ENCODE measurements at regions not wholly inside any gene's neighbourhood (a gene's known extent, or its start where the extent isn't known, plus 50 kb on each side); places are given as distances from the start of the nearest gene placed in this dataset.

- DNase-seq (no peak), ATAC-seq (no peak)
- no peak overlapping the region for H3K27ac ChIP-seq
- no peaks in the 10 kb centered on the region for H3K36me3 ChIP-seq
- H3K9me3 ChIP-seq = no peaks in the 10 kb centered on the region
- H3K4me1 ChIP-seq = no peaks in the 10 kb centered on the region
- peaks cover 0 to 15% of the 10 kb centered on the region in 2 donors for H3K27me3 ChIP-seq
- intact Hi-C loops (cut with DNase I) = no loop called here
- no peak overlapping the region for H3K4me3 ChIP-seq
- no peak for TF ChIP-seq CTCF (IDR thresholded peaks at IDR 0.05)
Observed at GRCh38 chr16:87218281-87219055, 98.7 kb downstream of the C16orf95 start.

GRCh38 chr16:87219287-87219909 is 97.8 kb downstream of the C16orf95 start:
- no peak for ATAC-seq
- Histone ChIP-seq H3K27ac (no peak overlapping the region), H3K4me1 (no peaks in the 10 kb centered on the region), H3K4me3 (no peak overlapping the region), H3K9me3 (no peaks in the 10 kb centered on the region), H3K36me3 (no peaks in the 10 kb centered on the region), H3K27me3 (peaks cover 0 to 15% of the 10 kb centered on the region in 2 donors)
- TF ChIP-seq CTCF (IDR thresholded peaks at IDR 0.05) = no peak
- no peak for DNase-seq
- intact Hi-C loops (cut with DNase I) = no loop called here

- no peak for TF ChIP-seq CTCF (IDR thresholded peaks at IDR 0.05)
- DNase-seq (no peak), ATAC-seq (no peak)
- H3K36me3 ChIP-seq = no peaks in the 10 kb centered on the region
- no peak overlapping the region for H3K27ac ChIP-seq
- no peak overlapping the region for H3K4me3 ChIP-seq
- H3K4me1 ChIP-seq = no peaks in the 10 kb centered on the region
- H3K9me3 ChIP-seq = no peaks in the 10 kb centered on the region
- intact Hi-C loops (cut with DNase I) = no loop called here
- peaks cover 0 to 6% of the 10 kb centered on the region in 2 donors for H3K27me3 ChIP-seq
Observed at GRCh38 chr16:87221633-87222032, 95.6 kb downstream of the C16orf95 start.

- ATAC-seq = no peak
- Histone ChIP-seq H3K9me3 (no peaks in the 10 kb centered on the region), H3K4me1 (peaks cover 0 to under 1% of the 10 kb centered on the region in 2 donors), H3K36me3 (no peaks in the 10 kb centered on the region), H3K27ac (no peak overlapping the region), H3K4me3 (no peak overlapping the region), H3K27me3 (no peaks in the 10 kb centered on the region)
- intact Hi-C loops (cut with DNase I) = no loop called here
- no peak for TF ChIP-seq CTCF (IDR thresholded peaks at IDR 0.05)
- DNase-seq = no peak
Observed at GRCh38 chr16:87222335-87222734, 94.9 kb downstream of the C16orf95 start.

GRCh38 chr16:87223656-87224248 is 93.4 kb downstream of the C16orf95 start:
- DNase-seq (no peak), ATAC-seq (no peak)
- no peak for TF ChIP-seq CTCF (IDR thresholded peaks at IDR 0.05)
- no peaks in the 10 kb centered on the region for H3K36me3 ChIP-seq
- peaks cover 0 to 5% of the 10 kb centered on the region in 2 donors for H3K4me1 ChIP-seq
- H3K27me3 ChIP-seq = no peaks in the 10 kb centered on the region
- no peak overlapping the region for H3K27ac ChIP-seq
- H3K9me3 ChIP-seq = no peaks in the 10 kb centered on the region
- intact Hi-C loops (cut with DNase I) = no loop called here
- no peak overlapping the region for H3K4me3 ChIP-seq
